Astrocyte of the spinal cord (primary cell): ENCODE measurements at regions not wholly inside any gene's neighbourhood (a gene's known extent, or its start where the extent isn't known, plus 50 kb on each side); places are given as distances from the start of the nearest gene placed in this dataset.
"Not testable (repeated sequence)": the region's sequence is repeated elsewhere in the genome, so short reads cannot be mapped to it uniquely, and the experiment has no call there.

Experiments used
- DNase-seq: peaks from one replicate; pipeline ENCODE4 v3.0.0; 2011; ENCODE audit warnings: low read depth, low spot score
- H3K4me3 ChIP-seq: 2 replicates; pipeline ENCODE4 v1.5.1; 2011; ENCODE audit warnings: low read depth, mild to moderate bottlenecking, low read length, moderate library complexity
- in situ Hi-C: cut with HindIII; loops from 2 replicates; pipeline ENCODE4 v1.10.0; 2017; ENCODE audit warnings: low sequenced_read_pairs
- TF ChIP-seq, protein P1 (sequence below): IDR thresholded peaks from 2 replicates; pipeline ENCODE4 v1.5.1; 2012; ENCODE audit warnings: low read depth, mild to moderate bottlenecking, low read length, inconsistent platforms

DNA sequence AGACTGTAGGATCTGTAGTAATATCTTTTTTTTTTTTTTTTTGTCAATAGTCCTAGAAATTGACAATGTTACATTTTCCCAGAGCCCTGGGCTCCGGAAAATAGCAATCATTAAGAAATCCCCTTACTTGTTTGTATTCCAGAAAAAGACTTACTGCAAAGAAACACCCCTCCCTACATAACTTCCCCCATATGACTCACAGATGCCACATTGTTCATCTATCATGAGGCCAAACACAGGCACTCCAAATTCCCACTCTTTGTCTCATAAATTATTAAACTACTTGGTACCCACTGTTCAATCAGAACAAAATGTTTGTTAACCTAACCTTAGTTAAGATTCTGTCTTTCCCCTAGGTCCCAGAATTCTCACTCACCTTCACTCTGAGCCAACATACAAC lies 53.5 kb downstream of the TEX51 start:
- H3K4me3 ChIP-seq, result no peak overlapping the region
- DNase-seq, result no peak
- TF ChIP-seq, protein P1, sequence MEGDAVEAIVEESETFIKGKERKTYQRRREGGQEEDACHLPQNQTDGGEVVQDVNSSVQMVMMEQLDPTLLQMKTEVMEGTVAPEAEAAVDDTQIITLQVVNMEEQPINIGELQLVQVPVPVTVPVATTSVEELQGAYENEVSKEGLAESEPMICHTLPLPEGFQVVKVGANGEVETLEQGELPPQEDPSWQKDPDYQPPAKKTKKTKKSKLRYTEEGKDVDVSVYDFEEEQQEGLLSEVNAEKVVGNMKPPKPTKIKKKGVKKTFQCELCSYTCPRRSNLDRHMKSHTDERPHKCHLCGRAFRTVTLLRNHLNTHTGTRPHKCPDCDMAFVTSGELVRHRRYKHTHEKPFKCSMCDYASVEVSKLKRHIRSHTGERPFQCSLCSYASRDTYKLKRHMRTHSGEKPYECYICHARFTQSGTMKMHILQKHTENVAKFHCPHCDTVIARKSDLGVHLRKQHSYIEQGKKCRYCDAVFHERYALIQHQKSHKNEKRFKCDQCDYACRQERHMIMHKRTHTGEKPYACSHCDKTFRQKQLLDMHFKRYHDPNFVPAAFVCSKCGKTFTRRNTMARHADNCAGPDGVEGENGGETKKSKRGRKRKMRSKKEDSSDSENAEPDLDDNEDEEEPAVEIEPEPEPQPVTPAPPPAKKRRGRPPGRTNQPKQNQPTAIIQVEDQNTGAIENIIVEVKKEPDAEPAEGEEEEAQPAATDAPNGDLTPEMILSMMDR, result no peak
- in situ Hi-C loops, result no loop called here

DNA sequence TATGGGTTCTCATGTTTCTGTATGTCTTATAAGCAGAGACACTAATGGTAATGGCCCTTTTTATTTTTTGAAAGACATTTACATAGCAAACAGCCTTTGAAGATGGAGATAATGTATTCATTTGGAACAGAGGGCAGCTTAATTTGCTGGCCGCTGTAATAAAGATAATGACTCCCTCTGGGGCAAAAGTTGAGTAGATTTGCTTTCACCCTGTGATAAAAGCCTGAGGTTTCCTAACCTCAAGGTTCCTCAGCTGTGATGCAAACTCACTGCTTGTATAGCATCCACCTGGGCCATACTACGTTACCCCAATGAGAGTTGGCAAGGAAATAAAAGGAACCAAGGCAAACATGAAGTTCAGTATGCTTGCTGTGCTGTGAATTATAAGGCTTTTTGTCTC lies 54.8 kb downstream of the TEX51 start:
- in situ Hi-C loops, result no loop called here
- no peak for DNase-seq
- H3K4me3 ChIP-seq, result no peak overlapping the region
- TF ChIP-seq, protein P1, result no peak

DNA sequence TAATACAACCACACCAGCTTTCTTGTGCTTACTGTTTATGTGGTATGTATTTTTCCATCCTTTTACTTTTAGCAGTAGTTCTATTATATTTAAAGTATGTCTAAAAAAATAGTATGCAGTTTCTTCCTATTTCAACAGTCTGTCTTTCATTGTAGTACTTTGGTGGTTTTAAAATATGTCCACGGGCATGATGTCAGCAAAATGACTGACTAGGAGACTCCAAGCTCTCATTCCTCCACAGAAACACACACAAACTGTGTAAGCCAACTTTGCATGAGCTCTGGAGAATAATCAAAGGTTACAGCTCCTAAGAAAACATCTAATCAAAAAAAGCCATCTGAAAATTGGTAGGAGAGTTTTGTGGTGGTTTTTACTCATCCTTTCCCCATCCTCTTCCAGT lies 56.1 kb downstream of the TEX51 start:
- TF ChIP-seq, protein P1, result no peak
- no peak overlapping the region for H3K4me3 ChIP-seq
- DNase-seq, result no peak
- in situ Hi-C loops, result no loop called here

DNA sequence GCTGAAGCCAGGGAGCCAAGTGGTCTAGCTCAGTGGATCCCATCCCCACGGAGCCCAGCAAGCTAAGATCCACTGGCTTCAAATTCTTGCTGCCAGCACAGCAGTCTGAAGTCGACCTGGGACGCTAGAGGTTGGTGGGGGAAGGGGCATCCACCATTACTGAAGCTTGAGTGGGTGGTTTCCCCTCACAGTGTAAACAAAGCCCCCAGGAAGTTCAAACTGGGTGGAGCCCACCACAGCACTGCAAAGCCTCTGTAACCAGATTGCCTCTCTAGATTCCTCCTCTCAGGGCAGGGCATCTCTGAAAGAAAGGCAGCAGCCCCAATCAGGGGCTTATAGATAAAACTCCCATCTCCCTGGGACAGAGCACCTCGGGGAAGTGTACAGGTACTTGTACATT lies 58.1 kb downstream of the TEX51 start:
- DNase-seq, H3K4me3 ChIP-seq, in situ Hi-C loops: not testable (repeated sequence)

DNA sequence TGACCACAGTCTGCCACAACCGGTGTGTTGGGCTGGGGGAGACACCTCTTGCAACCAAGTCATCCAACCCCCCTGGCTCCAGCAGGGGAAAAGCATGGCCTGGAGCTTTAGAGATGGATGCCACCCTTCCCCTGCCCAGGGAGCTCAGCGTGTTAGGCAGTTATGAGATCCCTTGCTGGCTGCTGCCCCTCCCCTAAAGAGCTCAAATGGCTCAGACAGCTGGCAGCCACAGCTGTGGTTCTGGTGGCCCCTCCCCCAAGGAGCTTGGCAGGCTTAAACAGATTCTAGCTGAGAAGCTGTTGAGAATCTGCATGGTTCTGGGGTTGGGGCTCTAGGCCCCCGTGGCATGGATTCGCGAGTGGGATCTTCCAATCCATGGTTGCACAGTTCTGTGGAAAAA lies 64.7 kb downstream of the TEX51 start:
- in situ Hi-C loops, result no loop called here
- TF ChIP-seq, protein P1, result no peak

DNA sequence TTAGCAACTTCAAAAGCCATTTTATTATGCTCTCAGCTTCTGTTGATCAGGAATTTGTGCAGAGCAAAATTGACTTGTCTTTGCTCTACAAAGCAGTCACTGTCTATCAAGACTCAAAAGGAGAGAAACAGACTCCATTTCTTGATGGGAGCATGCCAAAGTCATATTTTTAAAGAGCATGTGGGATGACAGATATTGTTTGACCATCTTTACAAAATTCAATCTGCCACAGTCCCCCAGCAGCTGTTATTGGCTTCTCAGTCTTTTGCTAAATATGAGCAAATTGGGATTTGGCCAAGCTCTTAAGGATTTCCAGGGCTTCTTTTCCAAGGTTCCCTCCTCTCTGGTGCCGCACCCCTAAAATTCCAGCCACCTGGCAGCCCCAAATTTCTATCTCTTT lies 67.9 kb downstream of the TEX51 start:
- no peak for DNase-seq
- TF ChIP-seq, protein P1, result no peak
- H3K4me3 ChIP-seq, result no peak overlapping the region
- in situ Hi-C loops, result no loop called here

More for the DNA sequence above, 64.7 kb downstream of the TEX51 start:
- H3K4me3 ChIP-seq, result no peak overlapping the region
- DNase-seq, result no peak

DNA sequence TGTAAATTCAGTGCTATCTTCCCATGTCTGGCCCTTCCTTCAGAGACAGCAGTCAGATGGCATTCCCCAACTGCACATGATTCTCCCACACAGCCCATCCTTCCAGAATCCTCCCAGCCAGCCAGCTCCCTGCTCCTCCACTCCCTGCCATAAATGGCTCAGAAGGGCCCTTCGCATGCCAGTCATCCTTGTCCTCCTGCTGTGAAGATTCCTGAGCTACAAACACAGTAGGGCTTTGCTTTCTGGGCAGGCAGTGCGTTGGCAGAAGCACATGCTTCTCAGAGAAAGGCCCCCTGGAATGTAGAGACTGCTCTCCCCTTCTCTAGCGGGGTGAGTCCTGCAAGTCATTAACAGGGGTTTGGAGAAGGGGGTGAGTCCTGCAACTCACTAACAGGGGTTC lies 71.9 kb downstream of the TEX51 start:
- DNase-seq, result no peak
- TF ChIP-seq, protein P1, result no peak
- in situ Hi-C loops, result no loop called here
- H3K4me3 ChIP-seq, result no peak overlapping the region
